ENCODE measurements at regions not wholly inside any gene's neighbourhood (a gene's known extent, or its start where the extent isn't known, plus 50 kb on each side); places are given as distances from the start of the nearest gene placed in this dataset.

DNA sequence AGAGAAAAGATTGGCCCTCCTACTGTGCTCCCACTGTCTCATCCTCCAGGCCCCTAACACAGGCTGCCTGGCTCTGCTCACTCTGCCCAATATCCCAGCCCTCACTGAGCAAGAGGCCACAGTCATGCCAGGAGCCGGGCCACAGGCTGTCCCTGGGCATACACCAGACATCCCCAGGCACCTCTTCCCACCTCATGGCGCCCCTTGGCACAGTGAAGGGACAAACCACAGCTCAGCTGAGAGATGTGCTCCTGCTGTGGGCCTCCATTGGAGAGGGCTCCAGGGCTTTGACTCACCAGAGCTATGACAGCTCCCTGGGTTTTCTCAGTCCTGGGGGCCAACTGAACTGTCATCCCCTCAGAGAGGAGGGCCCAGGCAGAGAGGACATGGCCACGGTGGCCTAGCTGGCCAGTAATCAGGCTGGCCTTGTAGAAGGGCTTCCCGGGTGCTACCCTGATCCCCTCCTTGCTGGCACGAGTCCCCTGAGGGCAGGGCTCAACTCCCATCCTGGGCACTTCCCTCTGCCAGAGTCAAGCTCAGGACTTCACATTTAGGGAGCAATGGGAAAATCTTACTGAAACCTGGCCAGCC is 220.9 kb downstream of the TUBA3C start:
- no peaks in the 10 kb centered on the region for H3K4me1 ChIP-seq (ENCODE audit: low read length)
- no peaks in the 10 kb centered on the region for H4K20me1 ChIP-seq (ENCODE audit: insufficient read depth, low read length)
- H3K9ac ChIP-seq (ENCODE audit: low read length): no peak overlapping the region
- TF ChIP-seq EZH2phosphoT487 (IDR thresholded peaks at IDR 0.05; ENCODE audit: low read depth): no peak
- TF ChIP-seq CTCF (IDR thresholded peaks at IDR 0.05; ENCODE audit: low read depth, low read length): no peak
- H3K4me3 ChIP-seq (ENCODE audit: low read length): no peak overlapping the region
- H3K9me3 ChIP-seq (ENCODE audit: insufficient read depth, low read length): peaks cover 6% of the 10 kb centered on the region; the same call in 1 of the 2 replicates
- H3K27me3 ChIP-seq (ENCODE audit: low read depth, low read length): no peaks in the 10 kb centered on the region
- no peak overlapping the region for H3K27ac ChIP-seq (ENCODE audit: low read length)
- no peaks in the 10 kb centered on the region for H3K36me3 ChIP-seq (replicated peaks; ENCODE audit: low read depth, low read length)
- H3K79me2 ChIP-seq (ENCODE audit: low read length): no peaks in the 10 kb centered on the region
- no peak overlapping the region for H2AFZ ChIP-seq (ENCODE audit: low read depth, low read length)
- no peak overlapping the region for H3K4me2 ChIP-seq (ENCODE audit: low read length)

DNA sequence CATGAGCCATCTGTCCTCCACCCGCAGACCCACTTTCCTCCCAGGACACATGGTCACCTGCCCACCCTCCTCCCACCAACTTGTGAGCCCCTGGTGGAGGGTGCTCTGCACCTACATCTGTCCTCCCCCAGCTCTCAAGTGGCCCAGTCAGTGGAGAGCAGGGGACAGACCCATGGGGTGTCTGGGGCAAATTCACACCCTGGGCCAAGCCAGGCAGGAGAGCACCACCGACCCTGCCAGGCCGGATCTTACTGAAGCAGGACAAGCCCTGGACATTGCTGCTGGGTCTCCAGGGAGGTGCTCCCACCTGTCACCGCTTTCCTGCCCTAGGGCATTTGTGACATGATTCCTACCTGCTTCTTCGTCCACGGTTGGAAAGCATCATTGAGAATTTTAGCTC is 221.6 kb downstream of the TUBA3C start:
- no peak for TF ChIP-seq EZH2phosphoT487 (IDR thresholded peaks at IDR 0.05; ENCODE audit: low read depth)
- no peak for TF ChIP-seq CTCF (IDR thresholded peaks at IDR 0.05; ENCODE audit: low read depth, low read length)
- Histone ChIP-seq H3K9me3 (ENCODE audit: insufficient read depth, low read length) (peaks cover 6% of the 10 kb centered on the region; the same call in 1 of the 2 replicates), H4K20me1 (ENCODE audit: insufficient read depth, low read length) (no peaks in the 10 kb centered on the region)

GRCh38 chr13:18959229-18959628 is 222.4 kb downstream of the TUBA3C start:
- no peak overlapping the region for H3K9ac ChIP-seq (ENCODE audit: low read length)
- peaks cover 6% of the 10 kb centered on the region; the same call in 1 of the 2 replicates for H3K9me3 ChIP-seq (ENCODE audit: insufficient read depth, low read length)
- H4K20me1 ChIP-seq (ENCODE audit: insufficient read depth, low read length): no peaks in the 10 kb centered on the region
- no peaks in the 10 kb centered on the region for H3K36me3 ChIP-seq (replicated peaks; ENCODE audit: low read depth, low read length)
- no peak overlapping the region for H3K4me3 ChIP-seq (ENCODE audit: low read length)
- H3K4me2 ChIP-seq (ENCODE audit: low read length): no peak overlapping the region
- H3K27ac ChIP-seq (ENCODE audit: low read length): no peak overlapping the region
- no peaks in the 10 kb centered on the region for H3K79me2 ChIP-seq (ENCODE audit: low read length)
- TF ChIP-seq EZH2phosphoT487 (IDR thresholded peaks at IDR 0.05; ENCODE audit: low read depth): no peak
- H2AFZ ChIP-seq (ENCODE audit: low read depth, low read length): no peak overlapping the region
- H3K27me3 ChIP-seq (ENCODE audit: low read depth, low read length): no peaks in the 10 kb centered on the region
- H3K4me1 ChIP-seq (ENCODE audit: low read length): no peaks in the 10 kb centered on the region

More for the DNA sequence above, 221.6 kb downstream of the TUBA3C start:
- Histone ChIP-seq H3K27ac (ENCODE audit: low read length) (no peak overlapping the region), H3K27me3 (ENCODE audit: low read depth, low read length) (no peaks in the 10 kb centered on the region), H3K4me1 (ENCODE audit: low read length) (no peaks in the 10 kb centered on the region), H3K9ac (ENCODE audit: low read length) (no peak overlapping the region), H2AFZ (ENCODE audit: low read depth, low read length) (no peak overlapping the region), H3K4me2 (ENCODE audit: low read length) (no peak overlapping the region), H3K4me3 (ENCODE audit: low read length) (no peak overlapping the region), H3K79me2 (ENCODE audit: low read length) (no peaks in the 10 kb centered on the region), H3K36me3 (replicated peaks; ENCODE audit: low read depth, low read length) (no peaks in the 10 kb centered on the region)

DNA sequence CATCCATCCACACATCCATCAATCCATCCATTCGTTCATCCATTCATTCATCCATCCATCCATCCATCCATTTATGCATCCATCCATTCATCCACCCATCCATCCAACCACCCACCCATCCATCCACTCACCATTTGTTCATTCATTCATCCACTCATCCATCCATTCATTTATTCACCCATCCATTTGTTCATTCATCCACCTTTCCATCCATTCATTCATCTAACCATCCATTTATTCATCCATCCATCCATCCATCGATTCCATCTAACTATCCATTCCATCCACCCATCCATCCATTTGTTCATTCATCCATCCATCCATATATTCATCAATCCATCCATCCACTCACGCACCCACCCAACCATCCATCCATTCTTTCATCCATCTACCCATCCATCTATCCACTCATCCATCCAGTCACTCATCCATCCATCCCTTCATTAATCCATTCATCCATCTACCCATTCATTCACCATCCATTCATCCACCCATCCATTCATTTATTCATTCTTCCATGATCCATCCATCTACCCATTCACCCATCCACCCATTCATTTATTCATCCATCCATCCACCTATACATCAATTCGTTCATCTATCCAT is 225.0 kb downstream of the TUBA3C start:
- Histone ChIP-seq H3K4me3 (ENCODE audit: low read length) (no peak overlapping the region), H3K4me1 (ENCODE audit: low read length) (no peaks in the 10 kb centered on the region), H2AFZ (ENCODE audit: low read depth, low read length) (no peak overlapping the region), H3K27ac (ENCODE audit: low read length) (no peak overlapping the region), H3K27me3 (ENCODE audit: low read depth, low read length) (no peaks in the 10 kb centered on the region), H4K20me1 (ENCODE audit: insufficient read depth, low read length) (no peaks in the 10 kb centered on the region), H3K4me2 (ENCODE audit: low read length) (no peak overlapping the region), H3K9ac (ENCODE audit: low read length) (no peak overlapping the region), H3K9me3 (ENCODE audit: insufficient read depth, low read length) (peaks cover 6% of the 10 kb centered on the region; the same call in 1 of the 2 replicates), H3K36me3 (replicated peaks; ENCODE audit: low read depth, low read length) (no peaks in the 10 kb centered on the region), H3K79me2 (ENCODE audit: low read length) (no peaks in the 10 kb centered on the region)
- TF ChIP-seq EZH2phosphoT487 (IDR thresholded peaks at IDR 0.05; ENCODE audit: low read depth): no peak

GRCh38 chr13:18954254-18954653 is 227.4 kb downstream of the TUBA3C start:
- Histone ChIP-seq H3K4me1 (ENCODE audit: low read length) (no peaks in the 10 kb centered on the region), H3K4me2 (ENCODE audit: low read length) (no peak overlapping the region), H3K4me3 (ENCODE audit: low read length) (no peak overlapping the region), H2AFZ (ENCODE audit: low read depth, low read length) (no peak overlapping the region), H3K79me2 (ENCODE audit: low read length) (no peaks in the 10 kb centered on the region), H3K9me3 (ENCODE audit: insufficient read depth, low read length) (peaks cover 6% of the 10 kb centered on the region; the same call in 1 of the 2 replicates), H3K9ac (ENCODE audit: low read length) (no peak overlapping the region), H3K27ac (ENCODE audit: low read length) (no peak overlapping the region), H4K20me1 (ENCODE audit: insufficient read depth, low read length) (no peaks in the 10 kb centered on the region), H3K36me3 (replicated peaks; ENCODE audit: low read depth, low read length) (no peaks in the 10 kb centered on the region), H3K27me3 (ENCODE audit: low read depth, low read length) (no peaks in the 10 kb centered on the region)
- no peak for TF ChIP-seq EZH2phosphoT487 (IDR thresholded peaks at IDR 0.05; ENCODE audit: low read depth)
- no peak for TF ChIP-seq CTCF (IDR thresholded peaks at IDR 0.05; ENCODE audit: low read depth, low read length)
